DND-41 (cell line): ENCODE measurements at regions not wholly inside any gene's neighbourhood (a gene's known extent, or its start where the extent isn't known, plus 50 kb on each side); places are given as distances from the start of the nearest gene placed in this dataset.

Source experiments
- ATAC-seq: fragments of 200-7000 bp; cut with Tn5 transposase; 3 replicates; pipeline ENCODE4 v1.9.1; 2021; ENCODE audit warnings: low read depth; ENCODE audit not compliant: insufficient read depth
- DNase-seq: peaks from one replicate; pipeline ENCODE4 v3.0.0-alpha.2; 2020
- H2AFZ ChIP-seq: 2 replicates; pipeline ENCODE4 v1.6.0; 2012; ENCODE audit warnings: low read depth, low read length
- H3K27ac ChIP-seq: 2 replicates; pipeline ENCODE4 v1.5.1; 2012; ENCODE audit warnings: low read length, inconsistent platforms
- H3K27me3 ChIP-seq: fragments of 200-600 bp; sonication (generic); 2 replicates; pipeline ENCODE4 v1.6.0; 2012; ENCODE audit warnings: low read length, mild to moderate bottlenecking, inconsistent platforms; ENCODE audit not compliant: insufficient read depth, poor library complexity
- H3K36me3 ChIP-seq: 2 replicates; pipeline ENCODE4 v1.5.1; 2012; ENCODE audit warnings: low read length, inconsistent platforms; ENCODE audit not compliant: insufficient read depth
- H3K4me1 ChIP-seq: 2 replicates; pipeline ENCODE4 v1.5.1; 2012; ENCODE audit warnings: mild to moderate bottlenecking, low read length; ENCODE audit not compliant: insufficient read depth
- H3K4me2 ChIP-seq: 2 replicates; pipeline ENCODE4 v1.6.0; 2012; ENCODE audit warnings: mild to moderate bottlenecking, moderate library complexity, low read length, inconsistent platforms; ENCODE audit not compliant: insufficient read depth
- H3K4me3 ChIP-seq, 2 experiments: fragments of 200-600 bp in 1 of 2; shearing (Covaris generic) in 1 of 2; 2 replicates each; pipeline ENCODE4 v1.5.1; 2012 to 2016; ENCODE audit warnings: inconsistent platforms in 2 of 2, low read length in 2 of 2, mild to moderate bottlenecking in 2 of 2, low read depth in 1 of 2, moderate library complexity in 1 of 2
- H3K79me2 ChIP-seq: 2 replicates; pipeline ENCODE4 v1.6.0; 2012; ENCODE audit warnings: low read length, inconsistent platforms; ENCODE audit not compliant: insufficient read depth
- H3K9ac ChIP-seq: 2 replicates; pipeline ENCODE4 v1.6.0; 2012; ENCODE audit warnings: low read depth, mild to moderate bottlenecking, inconsistent platforms, low read length, moderate library complexity
- H3K9me3 ChIP-seq: 2 replicates; pipeline ENCODE4 v1.5.1; 2012; ENCODE audit warnings: low read length, moderate library complexity, mild to moderate bottlenecking, inconsistent platforms; ENCODE audit not compliant: insufficient read depth, severe bottlenecking
- H4K20me1 ChIP-seq: 2 replicates; pipeline ENCODE4 v1.6.0; 2012; ENCODE audit warnings: low read length; ENCODE audit not compliant: insufficient read depth
- CTCF ChIP-seq: IDR thresholded peaks from 2 replicates; pipeline ENCODE4 v1.5.1; 2012; ENCODE audit warnings: borderline replicate concordance, low read length, moderate library complexity, mild to moderate bottlenecking; ENCODE audit not compliant: poor library complexity, severe bottlenecking; ENCODE audit errors: extremely low read depth
- EZH2 ChIP-seq: IDR thresholded peaks from 3 replicates; pipeline ENCODE4 v1.6.1; 2012; ENCODE audit warnings: borderline replicate concordance, low read depth, mild to moderate bottlenecking, moderate library complexity, low read length, inconsistent platforms; ENCODE audit not compliant: severe bottlenecking

GRCh38 chr11:31996159-31996881 lies 94.6 kb upstream of the RCN1 start:
- Histone ChIP-seq H4K20me1 (no peaks in the 10 kb centered on the region), H3K4me1 (peaks cover 12% of the 10 kb centered on the region), H3K27ac (no peak overlapping the region), H3K4me2 (peak overlapping the region; percentile 61; the same call in 1 of the 2 replicates), H2AFZ (peak overlapping the region; percentile 58), H3K4me3 (no peak overlapping the region), H3K9me3 (no peaks in the 10 kb centered on the region), H3K79me2 (no peaks in the 10 kb centered on the region), H3K27me3 (peaks cover 4% of the 10 kb centered on the region), H3K9ac (no peak overlapping the region), H3K36me3 (no peaks in the 10 kb centered on the region)
- TF ChIP-seq CTCF (no peak), EZH2 (no peak)
- no peak for DNase-seq
- ATAC-seq = peak; percentile 23; the same call in 1 of the 3 replicates

- H3K9me3 ChIP-seq = no peaks in the 10 kb centered on the region
Measured at GRCh38 chr11:31995525-31996094, 95.3 kb upstream of the RCN1 start.

GRCh38 chr11:31995032-31995431 lies 95.8 kb upstream of the RCN1 start:
- no peak overlapping the region for H3K4me2 ChIP-seq
- no peak overlapping the region for H3K4me3 ChIP-seq
- H2AFZ ChIP-seq = peak overlapping the region; percentile 72; the same call in 1 of the 2 replicates
- ATAC-seq = no peak
- H3K79me2 ChIP-seq = no peaks in the 10 kb centered on the region
- no peaks in the 10 kb centered on the region for H3K9me3 ChIP-seq
- TF ChIP-seq EZH2 = no peak
- TF ChIP-seq CTCF = no peak
- no peaks in the 10 kb centered on the region for H4K20me1 ChIP-seq
- H3K9ac ChIP-seq = no peak overlapping the region
- peaks cover 12% of the 10 kb centered on the region for H3K4me1 ChIP-seq
- no peaks in the 10 kb centered on the region for H3K36me3 ChIP-seq
- no peak for DNase-seq
- H3K27me3 ChIP-seq = peaks cover 4% of the 10 kb centered on the region
- no peak overlapping the region for H3K27ac ChIP-seq

More at GRCh38 chr11:31995525-31996094, 95.3 kb upstream of the RCN1 start:
- H4K20me1 ChIP-seq = no peaks in the 10 kb centered on the region
- H3K4me2 ChIP-seq = peak overlapping the region; percentile 61; the same call in 1 of the 2 replicates
- no peak overlapping the region for H3K9ac ChIP-seq
- H3K27ac ChIP-seq = no peak overlapping the region
- TF ChIP-seq EZH2 (no peak), CTCF (no peak)
- peak overlapping the region; percentile 72 for H2AFZ ChIP-seq
- ATAC-seq (peak; percentile 98), DNase-seq (peak; percentile 56)
- H3K27me3 ChIP-seq = peaks cover 4% of the 10 kb centered on the region
- peak overlapping the region in 1 of 2 experiments; percentile 44; a peak in 2 of 4 replicates for H3K4me3 ChIP-seq
- H3K79me2 ChIP-seq = no peaks in the 10 kb centered on the region
- H3K36me3 ChIP-seq = no peaks in the 10 kb centered on the region
- peaks cover 12% of the 10 kb centered on the region for H3K4me1 ChIP-seq
